Transverse colon (tissue), 4 donors: ENCODE measurements at regions not wholly inside any gene's neighbourhood (a gene's known extent, or its start where the extent isn't known, plus 50 kb on each side); places are given as distances from the start of the nearest gene placed in this dataset.

Experiments
- EP300 ChIP-seq: sonication (generic); formaldehyde crosslinking; IDR thresholded peaks from one replicate; pipeline ENCODE4 v1.6.1; 2017; ENCODE audit warnings: antibody characterized with exemption, low read depth
- POLR2A ChIP-seq: fragments of 450-650 bp; IDR thresholded peaks from one replicate; pipeline ENCODE4 v1.6.1; 2016; ENCODE audit warnings: antibody characterized with exemption, mild to moderate bottlenecking, moderate library complexity
- POLR2AphosphoS5 ChIP-seq, 3 donors: sonication (generic); formaldehyde crosslinking; IDR thresholded peaks; one replicate each; pipeline ENCODE4 v1.6.1; 2016; ENCODE audit warnings: antibody characterized with exemption in 3 of 3
- TF ChIP-seq, protein P1 (sequence below), 5 experiments: fragments of 200-600 bp in 3 of 5; fragments of 450-650 bp in 2 of 5; sonication (generic) in 3 of 5; IDR thresholded peaks; 1 replicate in 2 of 5; 2 replicates in 3 of 5; pipeline ENCODE4 v1.5.1; 2016 to 2017; ENCODE audit warnings: antibody characterized with exemption in 5 of 5, inconsistent platforms in 3 of 5, mild to moderate bottlenecking in 2 of 5, moderate library complexity in 1 of 5

DNA sequence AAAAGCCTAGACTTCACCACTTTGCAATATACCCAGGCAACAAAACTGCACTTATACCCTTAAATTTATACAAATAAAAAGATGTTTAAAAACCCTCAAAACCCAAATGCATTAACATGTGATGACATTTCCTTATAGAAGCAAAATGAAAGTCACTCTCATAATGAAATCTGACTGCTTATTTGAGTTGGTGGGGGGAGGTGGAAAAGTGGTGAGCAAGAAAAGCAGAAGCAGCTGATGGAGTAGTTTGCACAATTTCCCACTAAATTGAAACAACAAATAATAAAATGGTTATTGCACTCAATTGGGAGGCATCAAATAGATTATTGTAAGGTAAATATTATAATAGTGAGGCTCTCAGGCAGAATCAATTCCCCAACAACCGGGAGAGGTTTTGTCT lies 54.0 kb upstream of the GADL1 start:
- TF ChIP-seq, protein P1, sequence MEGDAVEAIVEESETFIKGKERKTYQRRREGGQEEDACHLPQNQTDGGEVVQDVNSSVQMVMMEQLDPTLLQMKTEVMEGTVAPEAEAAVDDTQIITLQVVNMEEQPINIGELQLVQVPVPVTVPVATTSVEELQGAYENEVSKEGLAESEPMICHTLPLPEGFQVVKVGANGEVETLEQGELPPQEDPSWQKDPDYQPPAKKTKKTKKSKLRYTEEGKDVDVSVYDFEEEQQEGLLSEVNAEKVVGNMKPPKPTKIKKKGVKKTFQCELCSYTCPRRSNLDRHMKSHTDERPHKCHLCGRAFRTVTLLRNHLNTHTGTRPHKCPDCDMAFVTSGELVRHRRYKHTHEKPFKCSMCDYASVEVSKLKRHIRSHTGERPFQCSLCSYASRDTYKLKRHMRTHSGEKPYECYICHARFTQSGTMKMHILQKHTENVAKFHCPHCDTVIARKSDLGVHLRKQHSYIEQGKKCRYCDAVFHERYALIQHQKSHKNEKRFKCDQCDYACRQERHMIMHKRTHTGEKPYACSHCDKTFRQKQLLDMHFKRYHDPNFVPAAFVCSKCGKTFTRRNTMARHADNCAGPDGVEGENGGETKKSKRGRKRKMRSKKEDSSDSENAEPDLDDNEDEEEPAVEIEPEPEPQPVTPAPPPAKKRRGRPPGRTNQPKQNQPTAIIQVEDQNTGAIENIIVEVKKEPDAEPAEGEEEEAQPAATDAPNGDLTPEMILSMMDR (IDR thresholded peaks at IDR 0.05): no peak
- TF ChIP-seq EP300 (no peak), POLR2A (no peak), POLR2AphosphoS5 (IDR thresholded peaks at IDR 0.05) (no peak)
